H9 (cell line): ENCODE measurements at regions not wholly inside any gene's neighbourhood (a gene's known extent, or its start where the extent isn't known, plus 50 kb on each side); places are given as distances from the start of the nearest gene placed in this dataset.

ENCODE experiments used
- DNase-seq: peaks from one replicate; pipeline ENCODE4 v3.0.0-alpha.2; 2017
- H2AFZ ChIP-seq: one replicate; pipeline ENCODE4 v1.6.1; 2013; ENCODE audit warnings: mild to moderate bottlenecking, low read length, control low read depth, moderate library complexity
- H2AK5ac ChIP-seq: 2 replicates; pipeline ENCODE4 v1.6.1; 2013; ENCODE audit warnings: low read length, control low read depth, mixed read lengths; ENCODE audit not compliant: insufficient read length
- H2BK120ac ChIP-seq: one replicate; pipeline ENCODE4 v1.6.1; 2013; ENCODE audit warnings: low read depth, mild to moderate bottlenecking, low read length, control low read depth, inconsistent platforms; ENCODE audit not compliant: poor library complexity, severe bottlenecking
- H2BK12ac ChIP-seq: 2 replicates; pipeline ENCODE4 v1.6.1; 2013; ENCODE audit warnings: low read length, control low read depth, mixed read lengths, low read depth; ENCODE audit not compliant: insufficient read length
- H2BK15ac ChIP-seq: 2 replicates; pipeline ENCODE4 v1.6.1; 2013; ENCODE audit warnings: low read depth, low read length, control low read depth
- H2BK20ac ChIP-seq: one replicate; pipeline ENCODE4 v1.6.1; 2013; ENCODE audit warnings: low read depth, mild to moderate bottlenecking, low read length, control low read depth, inconsistent platforms; ENCODE audit not compliant: poor library complexity, severe bottlenecking
- H2BK5ac ChIP-seq: 2 replicates; pipeline ENCODE4 v1.6.1; 2013; ENCODE audit warnings: low read length, control low read depth, mixed read lengths; ENCODE audit not compliant: insufficient read length
- H3K14ac ChIP-seq: 2 replicates; pipeline ENCODE4 v1.6.1; 2013; ENCODE audit warnings: low read length, control low read depth; ENCODE audit not compliant: insufficient read depth
- H3K18ac ChIP-seq: 2 replicates; pipeline ENCODE4 v1.6.1; 2013; ENCODE audit warnings: low read depth, mild to moderate bottlenecking, mixed read lengths, low read length, control low read depth; ENCODE audit not compliant: insufficient read length
- H3K23ac ChIP-seq: 2 replicates; pipeline ENCODE4 v1.6.1; 2013; ENCODE audit warnings: low read length, control low read depth, mixed read lengths, low read depth; ENCODE audit not compliant: insufficient read length
- H3K23me2 ChIP-seq: 2 replicates; pipeline ENCODE4 v1.6.1; 2013; ENCODE audit warnings: low read depth, mild to moderate bottlenecking, mixed read lengths, low read length, control low read depth; ENCODE audit not compliant: insufficient read length, poor library complexity, severe bottlenecking
- H3K27ac ChIP-seq: 2 replicates; pipeline ENCODE4 v1.5.1; 2013; ENCODE audit warnings: low read length, control low read depth, mixed read lengths, low read depth; ENCODE audit not compliant: insufficient read length
- H3K27me3 ChIP-seq: 2 replicates; pipeline ENCODE4 v1.6.1; 2013; ENCODE audit warnings: low read length, control low read depth, inconsistent platforms; ENCODE audit not compliant: insufficient read depth
- H3K4ac ChIP-seq: 2 replicates; pipeline ENCODE4 v1.6.1; 2013; ENCODE audit warnings: low read depth, mild to moderate bottlenecking, control low read depth, inconsistent platforms, low read length, moderate library complexity
- H3K4me1 ChIP-seq: 2 replicates; pipeline ENCODE4 v1.6.1; 2013; ENCODE audit warnings: low read length, control low read depth, inconsistent platforms; ENCODE audit not compliant: insufficient read depth
- H3K4me2 ChIP-seq: 2 replicates; pipeline ENCODE4 v1.6.1; 2013; ENCODE audit warnings: low read length, control low read depth, mixed read lengths; ENCODE audit not compliant: insufficient read length, insufficient read depth
- H3K56ac ChIP-seq: 2 replicates; pipeline ENCODE4 v1.6.1; 2013; ENCODE audit warnings: low read depth, mild to moderate bottlenecking, mixed read lengths, low read length, control low read depth; ENCODE audit not compliant: insufficient read length
- H3K79me1 ChIP-seq: 2 replicates; pipeline ENCODE4 v1.6.1; 2013; ENCODE audit warnings: low read depth, mild to moderate bottlenecking, moderate library complexity, low read length, control low read depth, inconsistent platforms; ENCODE audit not compliant: insufficient read depth, poor library complexity, severe bottlenecking
- H3K79me2 ChIP-seq: 2 replicates; pipeline ENCODE4 v1.6.1; 2013; ENCODE audit warnings: low read length, control low read depth, inconsistent platforms; ENCODE audit not compliant: insufficient read depth
- H3K9ac ChIP-seq: 2 replicates; pipeline ENCODE4 v1.6.1; 2013; ENCODE audit warnings: low read length, control low read depth, mixed read lengths; ENCODE audit not compliant: insufficient read length; ENCODE audit errors: extremely low read depth
- H3K9me3 ChIP-seq: one replicate; pipeline ENCODE4 v1.6.1; 2013; ENCODE audit warnings: low read depth, low read length, inconsistent platforms; ENCODE audit not compliant: control insufficient read depth
- H3T11ph ChIP-seq: one replicate; pipeline ENCODE4 v1.6.1; 2013; ENCODE audit warnings: mild to moderate bottlenecking, low read length, control low read depth, inconsistent platforms
- H4K20me1 ChIP-seq: one replicate; pipeline ENCODE4 v1.6.1; 2013; ENCODE audit not compliant: control insufficient read depth, insufficient read length, insufficient read depth
- H4K5ac ChIP-seq: 2 replicates; pipeline ENCODE4 v1.6.1; 2013; ENCODE audit warnings: low read depth, mild to moderate bottlenecking, mixed read lengths, low read length, control low read depth; ENCODE audit not compliant: insufficient read length
- H4K8ac ChIP-seq: replicated peaks from 2 replicates; pipeline ENCODE4 v1.6.1; 2013; ENCODE audit warnings: low read length, control low read depth, mixed read lengths, low read depth; ENCODE audit not compliant: insufficient read length
- H4K91ac ChIP-seq: 2 replicates; pipeline ENCODE4 v1.6.1; 2013; ENCODE audit warnings: low read depth, mild to moderate bottlenecking, moderate library complexity, mixed read lengths, low read length, control low read depth; ENCODE audit not compliant: insufficient read length
- H3K27ac Mint-ChIP-seq, 3 experiments: 2 replicates in 2 of 3; 3 replicates in 1 of 3; pipeline ENCODE4 v1.8.0; 2020 to 2021; ENCODE audit warnings: mixed read lengths in 3 of 3, mild to moderate bottlenecking in 1 of 3, moderate library complexity in 1 of 3
- H3K27me3 Mint-ChIP-seq: 2 replicates; pipeline ENCODE4 v1.8.0; 2021; ENCODE audit warnings: low read depth, mild to moderate bottlenecking, moderate library complexity, mixed read lengths
- H3K36me3 Mint-ChIP-seq, 3 experiments: 2 replicates in 2 of 3; 3 replicates in 1 of 3; pipeline ENCODE4 v1.8.0; 2020 to 2021; ENCODE audit warnings: low read depth in 3 of 3, mixed read lengths in 3 of 3; ENCODE audit not compliant: insufficient read depth in 1 of 3
- H3K4me1 Mint-ChIP-seq, 2 experiments: 2 replicates each; pipeline ENCODE4 v1.8.0; 2020; ENCODE audit warnings: mixed read lengths in 2 of 2
- H3K4me3 Mint-ChIP-seq, 2 experiments: 2 replicates in 1 of 2; 3 replicates in 1 of 2; pipeline ENCODE4 v1.8.0; 2020 to 2021; ENCODE audit warnings: mild to moderate bottlenecking in 2 of 2, mixed read lengths in 2 of 2, moderate library complexity in 1 of 2
- H3K9me3 Mint-ChIP-seq, 2 experiments: 2 replicates in 1 of 2; 3 replicates in 1 of 2; pipeline ENCODE4 v1.8.0; 2020; ENCODE audit warnings: mild to moderate bottlenecking in 2 of 2, mixed read lengths in 2 of 2, moderate library complexity in 1 of 2
- TF ChIP-seq, protein P1 (sequence below): fragments of 200-600 bp; sonication (generic); conservative IDR thresholded peaks from 3 replicates; pipeline ENCODE4 v1.8.0; 2021; ENCODE audit warnings: antibody characterized with exemption, mild to moderate bottlenecking

DNA sequence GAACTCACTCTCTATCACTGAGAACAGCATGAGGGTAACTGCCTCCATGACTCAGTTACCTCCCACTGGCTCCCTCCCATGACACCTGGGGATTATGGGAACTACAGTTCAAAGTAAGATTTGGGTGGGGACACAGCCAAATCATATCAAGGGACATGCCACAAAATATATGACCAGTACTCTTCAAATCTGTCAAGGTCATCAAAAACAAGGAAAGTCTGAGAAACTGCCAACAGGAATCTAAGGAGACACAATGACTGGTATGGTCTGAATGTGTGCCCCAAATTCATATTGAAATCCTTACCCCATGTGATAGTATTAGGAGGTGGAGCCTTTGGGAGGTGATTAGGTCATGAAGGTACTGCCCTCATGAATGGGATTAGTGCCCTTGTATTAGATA lies 258.8 kb downstream of the TPBG start:
- Histone ChIP-seq H3K4me1 (no peaks in the 10 kb centered on the region), H4K8ac (no peak overlapping the region), H3K4ac (no peak overlapping the region), H3K79me2 (no peaks in the 10 kb centered on the region), H3K9me3 (no peaks in the 10 kb centered on the region), H3K23ac (no peak overlapping the region), H3K4me2 (no peak overlapping the region), H3K79me1 (no peaks in the 10 kb centered on the region), H3K27me3 (no peaks in the 10 kb centered on the region), H4K20me1 (no peaks in the 10 kb centered on the region), H2AK5ac (no peak overlapping the region), H2BK12ac (no peak overlapping the region), H3T11ph (no peak overlapping the region), H2BK15ac (no peak overlapping the region), H3K23me2 (no peaks in the 10 kb centered on the region), H2BK20ac (no peak overlapping the region), H2BK120ac (no peak overlapping the region), H3K9ac (no peak overlapping the region), H3K14ac (no peak overlapping the region), H2BK5ac (no peak overlapping the region), H3K27ac (no peak overlapping the region), H2AFZ (no peak overlapping the region), H3K56ac (no peak overlapping the region), H4K91ac (no peak overlapping the region), H3K18ac (no peak overlapping the region), H4K5ac (no peak overlapping the region)
- Mint-ChIP-seq H3K4me3 (no peak overlapping the region), H3K4me1 (no peaks in the 10 kb centered on the region; a peak in 1 of 4 replicates), H3K36me3 (no peaks in the 10 kb centered on the region), H3K9me3 (peaks cover 0 to 3% of the 10 kb centered on the region in 2 experiments; a peak in 2 of 5 replicates), H3K27ac (no peak overlapping the region), H3K27me3 (no peaks in the 10 kb centered on the region)
- TF ChIP-seq, protein P1, sequence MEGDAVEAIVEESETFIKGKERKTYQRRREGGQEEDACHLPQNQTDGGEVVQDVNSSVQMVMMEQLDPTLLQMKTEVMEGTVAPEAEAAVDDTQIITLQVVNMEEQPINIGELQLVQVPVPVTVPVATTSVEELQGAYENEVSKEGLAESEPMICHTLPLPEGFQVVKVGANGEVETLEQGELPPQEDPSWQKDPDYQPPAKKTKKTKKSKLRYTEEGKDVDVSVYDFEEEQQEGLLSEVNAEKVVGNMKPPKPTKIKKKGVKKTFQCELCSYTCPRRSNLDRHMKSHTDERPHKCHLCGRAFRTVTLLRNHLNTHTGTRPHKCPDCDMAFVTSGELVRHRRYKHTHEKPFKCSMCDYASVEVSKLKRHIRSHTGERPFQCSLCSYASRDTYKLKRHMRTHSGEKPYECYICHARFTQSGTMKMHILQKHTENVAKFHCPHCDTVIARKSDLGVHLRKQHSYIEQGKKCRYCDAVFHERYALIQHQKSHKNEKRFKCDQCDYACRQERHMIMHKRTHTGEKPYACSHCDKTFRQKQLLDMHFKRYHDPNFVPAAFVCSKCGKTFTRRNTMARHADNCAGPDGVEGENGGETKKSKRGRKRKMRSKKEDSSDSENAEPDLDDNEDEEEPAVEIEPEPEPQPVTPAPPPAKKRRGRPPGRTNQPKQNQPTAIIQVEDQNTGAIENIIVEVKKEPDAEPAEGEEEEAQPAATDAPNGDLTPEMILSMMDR: no peak
- no peak for DNase-seq
